ENCODE measurements at regions not wholly inside any gene's neighbourhood (a gene's known extent, or its start where the extent isn't known, plus 50 kb on each side); places are given as distances from the start of the nearest gene placed in this dataset.

DNA sequence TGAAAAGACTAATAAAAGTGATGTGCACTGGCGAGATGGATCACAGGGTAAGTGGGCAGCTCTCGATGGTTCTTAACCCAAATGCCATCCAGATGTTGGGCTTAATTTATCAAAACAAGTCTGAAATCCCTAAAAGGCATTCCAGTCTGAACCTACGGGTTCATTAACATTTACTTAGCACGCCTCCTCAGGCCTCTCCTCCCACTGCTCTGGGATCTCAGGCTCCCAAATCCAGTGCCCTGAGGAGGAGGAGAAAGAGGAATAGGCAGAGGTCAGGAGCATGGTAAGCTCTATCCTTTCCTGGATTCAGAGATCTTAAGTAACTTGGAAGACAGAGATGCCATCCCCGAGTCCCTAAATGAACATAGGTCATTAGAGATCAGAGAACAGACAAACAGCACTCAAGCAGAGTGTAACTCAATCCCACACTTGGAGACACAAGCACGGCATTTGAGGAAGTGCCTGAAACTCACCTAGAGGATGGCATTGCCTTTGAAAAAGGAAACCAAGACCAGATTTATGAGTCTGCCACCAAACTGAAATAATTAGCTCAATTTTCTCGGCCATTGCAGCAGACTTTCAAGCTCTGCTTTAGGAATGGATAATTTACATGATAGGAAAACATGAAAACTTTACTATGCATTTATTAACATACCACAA, 140.9 kb downstream of the CXCL12 start:
- TF ChIP-seq, protein P1, sequence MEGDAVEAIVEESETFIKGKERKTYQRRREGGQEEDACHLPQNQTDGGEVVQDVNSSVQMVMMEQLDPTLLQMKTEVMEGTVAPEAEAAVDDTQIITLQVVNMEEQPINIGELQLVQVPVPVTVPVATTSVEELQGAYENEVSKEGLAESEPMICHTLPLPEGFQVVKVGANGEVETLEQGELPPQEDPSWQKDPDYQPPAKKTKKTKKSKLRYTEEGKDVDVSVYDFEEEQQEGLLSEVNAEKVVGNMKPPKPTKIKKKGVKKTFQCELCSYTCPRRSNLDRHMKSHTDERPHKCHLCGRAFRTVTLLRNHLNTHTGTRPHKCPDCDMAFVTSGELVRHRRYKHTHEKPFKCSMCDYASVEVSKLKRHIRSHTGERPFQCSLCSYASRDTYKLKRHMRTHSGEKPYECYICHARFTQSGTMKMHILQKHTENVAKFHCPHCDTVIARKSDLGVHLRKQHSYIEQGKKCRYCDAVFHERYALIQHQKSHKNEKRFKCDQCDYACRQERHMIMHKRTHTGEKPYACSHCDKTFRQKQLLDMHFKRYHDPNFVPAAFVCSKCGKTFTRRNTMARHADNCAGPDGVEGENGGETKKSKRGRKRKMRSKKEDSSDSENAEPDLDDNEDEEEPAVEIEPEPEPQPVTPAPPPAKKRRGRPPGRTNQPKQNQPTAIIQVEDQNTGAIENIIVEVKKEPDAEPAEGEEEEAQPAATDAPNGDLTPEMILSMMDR (conservative IDR thresholded peaks at IDR 0.05 in 1 of 2, IDR thresholded peaks at IDR 0.05 in 1 of 2; ENCODE audit: extremely low read depth in 1 of 2, insufficient read depth in 1 of 2, low read depth in 1 of 2, low read length in 2 of 2): no peak
- TF ChIP-seq EZH2 (IDR thresholded peaks at IDR 0.05; ENCODE audit: borderline replicate concordance, low read length): no peak
